ENCODE measurements at regions not wholly inside any gene's neighbourhood (a gene's known extent, or its start where the extent isn't known, plus 50 kb on each side); places are given as distances from the start of the nearest gene placed in this dataset.

- H3K27me3 ChIP-seq (ENCODE audit: control insufficient read depth in 3 of 3, insufficient read depth in 3 of 3, low read length in 3 of 3) = no peaks in the 10 kb centered on the region
- no peaks in the 10 kb centered on the region for H3K4me1 ChIP-seq (ENCODE audit: control insufficient read depth in 3 of 3, insufficient read depth in 2 of 3, low read depth in 1 of 3, low read length in 2 of 3)
- no peaks in the 10 kb centered on the region for H3K36me3 ChIP-seq (ENCODE audit: control insufficient read depth in 3 of 3, insufficient read depth in 2 of 3, low read depth in 1 of 3, low read length in 3 of 3)
- no peak for FAIRE-seq
- DNase-seq = no peak
- peaks cover 0 to 8% of the 10 kb centered on the region in 2 donors for H3K9me3 ChIP-seq (ENCODE audit: control insufficient read depth in 2 of 2, insufficient read depth in 1 of 2, low read depth in 1 of 2, low read length in 1 of 2)
- H3K4me3 ChIP-seq (ENCODE audit: low read depth in 1 of 3, low read length in 3 of 3) = no peak overlapping the region
- no peak overlapping the region for H3K27ac ChIP-seq (ENCODE audit: low read depth in 1 of 3, low read length in 2 of 3)
- 46 to 73% (median 50%) methylated on average over 1 of the region's 1 CpG for WGBS, 3 donors
Observed at GRCh38 chr13:72448082-72448481, 279.3 kb downstream of the MZT1 start.

- H3K9me3 ChIP-seq (ENCODE audit: control insufficient read depth in 2 of 2, insufficient read depth in 1 of 2, low read depth in 1 of 2, low read length in 1 of 2) = peaks cover 0 to 8% of the 10 kb centered on the region in 2 donors
- FAIRE-seq (no peak), DNase-seq (no peak)
- H3K27me3 ChIP-seq (ENCODE audit: control insufficient read depth in 3 of 3, insufficient read depth in 3 of 3, low read length in 3 of 3) = no peaks in the 10 kb centered on the region
- no peak overlapping the region for H3K27ac ChIP-seq (ENCODE audit: low read depth in 1 of 3, low read length in 2 of 3)
- no peaks in the 10 kb centered on the region for H3K36me3 ChIP-seq (ENCODE audit: control insufficient read depth in 3 of 3, insufficient read depth in 2 of 3, low read depth in 1 of 3, low read length in 3 of 3)
- no peak overlapping the region for H3K4me3 ChIP-seq (ENCODE audit: low read depth in 1 of 3, low read length in 3 of 3)
- 66 to 79% (median 71%) methylated on average over 1 of the region's 1 CpG for WGBS, 3 donors
- H3K4me1 ChIP-seq (ENCODE audit: control insufficient read depth in 3 of 3, insufficient read depth in 2 of 3, low read depth in 1 of 3, low read length in 2 of 3) = no peaks in the 10 kb centered on the region
Observed at GRCh38 chr13:72444999-72445398, 282.4 kb downstream of the MZT1 start.

GRCh38 chr13:72437458-72437857 is 290.0 kb downstream of the MZT1 start:
- DNase-seq (no peak), FAIRE-seq (no peak)
- Histone ChIP-seq H3K27me3 (ENCODE audit: control insufficient read depth in 3 of 3, insufficient read depth in 3 of 3, low read length in 3 of 3) (no peaks in the 10 kb centered on the region), H3K4me3 (ENCODE audit: low read depth in 1 of 3, low read length in 3 of 3) (no peak overlapping the region), H3K4me1 (ENCODE audit: control insufficient read depth in 3 of 3, insufficient read depth in 2 of 3, low read depth in 1 of 3, low read length in 2 of 3) (no peaks in the 10 kb centered on the region), H3K27ac (ENCODE audit: low read depth in 1 of 3, low read length in 2 of 3) (no peak overlapping the region), H3K36me3 (ENCODE audit: control insufficient read depth in 3 of 3, insufficient read depth in 2 of 3, low read depth in 1 of 3, low read length in 3 of 3) (no peaks in the 10 kb centered on the region), H3K9me3 (ENCODE audit: control insufficient read depth in 2 of 2, insufficient read depth in 1 of 2, low read depth in 1 of 2, low read length in 1 of 2) (no peaks in the 10 kb centered on the region)
- WGBS, 3 donors = 34 to 54% (median 34%) methylated on average over 1 of the region's 1 CpG

GRCh38 chr13:72435251-72435650 is 292.2 kb downstream of the MZT1 start:
- 74 to 87% (median 75%) methylated on average over 2 of the region's 2 CpGs for WGBS, 3 donors
- no peak for FAIRE-seq
- Histone ChIP-seq H3K4me1 (ENCODE audit: control insufficient read depth in 3 of 3, insufficient read depth in 2 of 3, low read depth in 1 of 3, low read length in 2 of 3) (no peaks in the 10 kb centered on the region), H3K36me3 (ENCODE audit: control insufficient read depth in 3 of 3, insufficient read depth in 2 of 3, low read depth in 1 of 3, low read length in 3 of 3) (no peaks in the 10 kb centered on the region), H3K4me3 (ENCODE audit: low read depth in 1 of 3, low read length in 3 of 3) (no peak overlapping the region), H3K27me3 (ENCODE audit: control insufficient read depth in 3 of 3, insufficient read depth in 3 of 3, low read length in 3 of 3) (no peaks in the 10 kb centered on the region), H3K9me3 (ENCODE audit: control insufficient read depth in 2 of 2, insufficient read depth in 1 of 2, low read depth in 1 of 2, low read length in 1 of 2) (no peaks in the 10 kb centered on the region), H3K27ac (ENCODE audit: low read depth in 1 of 3, low read length in 2 of 3) (no peak overlapping the region)
- no peak for DNase-seq

- Histone ChIP-seq H3K27ac (ENCODE audit: low read depth in 1 of 3, low read length in 2 of 3) (no peak overlapping the region), H3K36me3 (ENCODE audit: control insufficient read depth in 3 of 3, insufficient read depth in 2 of 3, low read depth in 1 of 3, low read length in 3 of 3) (no peaks in the 10 kb centered on the region), H3K4me3 (ENCODE audit: low read depth in 1 of 3, low read length in 3 of 3) (no peak overlapping the region), H3K27me3 (ENCODE audit: control insufficient read depth in 3 of 3, insufficient read depth in 3 of 3, low read length in 3 of 3) (no peaks in the 10 kb centered on the region), H3K4me1 (ENCODE audit: control insufficient read depth in 3 of 3, insufficient read depth in 2 of 3, low read depth in 1 of 3, low read length in 2 of 3) (no peaks in the 10 kb centered on the region), H3K9me3 (ENCODE audit: control insufficient read depth in 2 of 2, insufficient read depth in 1 of 2, low read depth in 1 of 2, low read length in 1 of 2) (no peaks in the 10 kb centered on the region)
- DNase-seq = no peak
- WGBS, 3 donors = 65 to 86% (median 83%) methylated on average over 3 of the region's 3 CpGs
- no peak for FAIRE-seq
Observed at GRCh38 chr13:72431981-72432682, 295.3 kb downstream of the MZT1 start.

GRCh38 chr13:72430923-72431322 is 296.5 kb downstream of the MZT1 start:
- Histone ChIP-seq H3K4me1 (ENCODE audit: control insufficient read depth in 3 of 3, insufficient read depth in 2 of 3, low read depth in 1 of 3, low read length in 2 of 3) (no peaks in the 10 kb centered on the region), H3K4me3 (ENCODE audit: low read depth in 1 of 3, low read length in 3 of 3) (no peak overlapping the region), H3K36me3 (ENCODE audit: control insufficient read depth in 3 of 3, insufficient read depth in 2 of 3, low read depth in 1 of 3, low read length in 3 of 3) (no peaks in the 10 kb centered on the region), H3K27me3 (ENCODE audit: control insufficient read depth in 3 of 3, insufficient read depth in 3 of 3, low read length in 3 of 3) (no peaks in the 10 kb centered on the region), H3K9me3 (ENCODE audit: control insufficient read depth in 2 of 2, insufficient read depth in 1 of 2, low read depth in 1 of 2, low read length in 1 of 2) (no peaks in the 10 kb centered on the region), H3K27ac (ENCODE audit: low read depth in 1 of 3, low read length in 2 of 3) (no peak overlapping the region)
- FAIRE-seq = no peak
- DNase-seq = no peak
- 50 to 67% (median 63%) methylated on average over 4 of the region's 4 CpGs for WGBS, 3 donors

- no peaks in the 10 kb centered on the region for H3K9me3 ChIP-seq (ENCODE audit: control insufficient read depth in 2 of 2, insufficient read depth in 1 of 2, low read depth in 1 of 2, low read length in 1 of 2)
- H3K4me3 ChIP-seq (ENCODE audit: low read depth in 1 of 3, low read length in 3 of 3) = no peak overlapping the region
- WGBS, 3 donors = 75 to 79% (median 77%) methylated on average over 7 of the region's 7 CpGs
- FAIRE-seq (no peak), DNase-seq (no peak)
- no peak overlapping the region for H3K27ac ChIP-seq (ENCODE audit: low read depth in 1 of 3, low read length in 2 of 3)
- no peaks in the 10 kb centered on the region for H3K27me3 ChIP-seq (ENCODE audit: control insufficient read depth in 3 of 3, insufficient read depth in 3 of 3, low read length in 3 of 3)
- no peaks in the 10 kb centered on the region for H3K4me1 ChIP-seq (ENCODE audit: control insufficient read depth in 3 of 3, insufficient read depth in 2 of 3, low read depth in 1 of 3, low read length in 2 of 3)
- H3K36me3 ChIP-seq (ENCODE audit: control insufficient read depth in 3 of 3, insufficient read depth in 2 of 3, low read depth in 1 of 3, low read length in 3 of 3) = no peaks in the 10 kb centered on the region
Observed at GRCh38 chr13:72427757-72428528, 299.5 kb downstream of the MZT1 start.

- H3K9me3 ChIP-seq (ENCODE audit: control insufficient read depth in 2 of 2, insufficient read depth in 1 of 2, low read depth in 1 of 2, low read length in 1 of 2) = no peaks in the 10 kb centered on the region
- no peak overlapping the region for H3K27ac ChIP-seq (ENCODE audit: low read depth in 1 of 3, low read length in 2 of 3)
- DNase-seq (no peak), FAIRE-seq (no peak)
- 85 to 90% (median 89%) methylated on average over 2 of the region's 2 CpGs for WGBS, 3 donors
- H3K27me3 ChIP-seq (ENCODE audit: control insufficient read depth in 3 of 3, insufficient read depth in 3 of 3, low read length in 3 of 3) = no peaks in the 10 kb centered on the region
- no peaks in the 10 kb centered on the region for H3K4me1 ChIP-seq (ENCODE audit: control insufficient read depth in 3 of 3, insufficient read depth in 2 of 3, low read depth in 1 of 3, low read length in 2 of 3)
- no peaks in the 10 kb centered on the region for H3K36me3 ChIP-seq (ENCODE audit: control insufficient read depth in 3 of 3, insufficient read depth in 2 of 3, low read depth in 1 of 3, low read length in 3 of 3)
- H3K4me3 ChIP-seq (ENCODE audit: low read depth in 1 of 3, low read length in 3 of 3) = no peak overlapping the region
Observed at GRCh38 chr13:72424059-72424458, 303.4 kb downstream of the MZT1 start.

Measured in small intestine (tissue), 7 donors.